Epithelial cell of proximal tubule (primary cell): ENCODE measurements at regions not wholly inside any gene's neighbourhood (a gene's known extent, or its start where the extent isn't known, plus 50 kb on each side); places are given as distances from the start of the nearest gene placed in this dataset.
"Not testable (repeated sequence)": the region's sequence is repeated elsewhere in the genome, so short reads cannot be mapped to it uniquely, and the experiment has no call there.

Experiments
- DNase-seq: peaks from one replicate; pipeline ENCODE4 v3.0.0-alpha.2; 2011; ENCODE audit warnings: low read depth
- H3K4me3 ChIP-seq: 2 replicates; pipeline ENCODE4 v1.5.1; 2011; ENCODE audit warnings: low read depth, mild to moderate bottlenecking, low read length
- TF ChIP-seq, protein P1 (sequence below): conservative IDR thresholded peaks from 2 replicates; pipeline ENCODE4 v1.5.1; 2012; ENCODE audit warnings: low read depth, mild to moderate bottlenecking, low read length

DNA sequence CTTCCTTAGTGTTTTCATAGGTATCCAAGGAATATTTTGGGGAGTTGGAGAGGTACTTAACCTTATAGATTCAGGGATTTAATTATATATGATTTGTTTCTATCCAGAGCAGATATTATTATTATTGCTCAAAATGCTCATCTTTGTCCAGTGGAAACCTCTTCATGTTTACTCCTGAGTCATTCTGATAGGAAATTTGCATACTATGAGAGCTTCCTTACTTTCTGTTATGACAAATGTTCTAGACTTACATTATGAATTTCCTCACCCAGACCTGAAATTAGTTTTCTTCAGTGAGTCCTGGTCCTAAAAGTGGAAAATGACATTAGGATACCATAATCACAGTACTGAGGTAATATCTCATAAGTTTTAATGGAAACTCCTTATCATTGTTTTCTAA is 57.5 kb upstream of the PLPPR5 start:
- H3K4me3 ChIP-seq, result no peak overlapping the region
- TF ChIP-seq, protein P1, sequence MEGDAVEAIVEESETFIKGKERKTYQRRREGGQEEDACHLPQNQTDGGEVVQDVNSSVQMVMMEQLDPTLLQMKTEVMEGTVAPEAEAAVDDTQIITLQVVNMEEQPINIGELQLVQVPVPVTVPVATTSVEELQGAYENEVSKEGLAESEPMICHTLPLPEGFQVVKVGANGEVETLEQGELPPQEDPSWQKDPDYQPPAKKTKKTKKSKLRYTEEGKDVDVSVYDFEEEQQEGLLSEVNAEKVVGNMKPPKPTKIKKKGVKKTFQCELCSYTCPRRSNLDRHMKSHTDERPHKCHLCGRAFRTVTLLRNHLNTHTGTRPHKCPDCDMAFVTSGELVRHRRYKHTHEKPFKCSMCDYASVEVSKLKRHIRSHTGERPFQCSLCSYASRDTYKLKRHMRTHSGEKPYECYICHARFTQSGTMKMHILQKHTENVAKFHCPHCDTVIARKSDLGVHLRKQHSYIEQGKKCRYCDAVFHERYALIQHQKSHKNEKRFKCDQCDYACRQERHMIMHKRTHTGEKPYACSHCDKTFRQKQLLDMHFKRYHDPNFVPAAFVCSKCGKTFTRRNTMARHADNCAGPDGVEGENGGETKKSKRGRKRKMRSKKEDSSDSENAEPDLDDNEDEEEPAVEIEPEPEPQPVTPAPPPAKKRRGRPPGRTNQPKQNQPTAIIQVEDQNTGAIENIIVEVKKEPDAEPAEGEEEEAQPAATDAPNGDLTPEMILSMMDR, result no peak
- DNase-seq, result no peak

DNA sequence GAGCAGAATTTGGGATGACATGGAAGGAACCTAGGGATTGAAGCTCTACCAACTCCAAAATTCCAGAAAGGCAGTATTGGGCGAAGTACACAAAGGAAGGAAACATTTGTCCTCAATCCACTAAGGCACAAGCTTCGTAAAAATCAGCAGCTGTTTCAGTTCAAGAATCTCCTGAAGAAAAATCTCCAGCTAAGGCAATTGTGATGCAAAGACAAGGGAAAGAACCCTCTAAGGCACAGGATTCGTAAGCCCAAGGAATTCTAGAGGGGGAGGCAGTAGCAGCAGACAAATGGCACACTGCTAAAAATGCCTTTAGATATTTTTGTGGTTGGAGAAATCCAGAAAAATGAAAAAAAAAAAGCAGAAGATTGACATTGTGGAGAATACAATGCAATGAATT is 64.5 kb upstream of the PLPPR5 start:
- H3K4me3 ChIP-seq, result no peak overlapping the region
- DNase-seq, result no peak
- TF ChIP-seq, protein P1, result no peak

DNA sequence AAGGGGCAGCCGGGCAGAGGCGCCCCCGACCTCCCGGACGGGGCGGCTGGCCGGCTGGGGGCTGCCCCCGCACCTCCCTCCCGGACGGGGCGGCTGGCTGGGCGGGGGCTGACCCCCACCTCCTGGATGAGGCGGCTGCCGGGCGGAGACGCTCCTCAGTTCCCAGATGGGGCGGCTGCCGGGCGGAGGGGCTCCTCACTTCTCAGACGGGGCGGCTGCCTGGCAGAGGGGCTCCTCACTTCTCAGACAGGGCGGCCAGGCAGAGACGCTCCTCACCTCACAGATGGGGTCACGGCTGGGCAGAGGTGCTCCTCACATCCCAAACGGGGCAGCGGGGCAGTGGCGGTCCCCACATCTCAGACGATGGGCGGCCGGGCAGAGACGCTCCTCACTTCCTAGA is 73.9 kb upstream of the PLPPR5 start:
- DNase-seq, H3K4me3 ChIP-seq: not testable (repeated sequence)

DNA sequence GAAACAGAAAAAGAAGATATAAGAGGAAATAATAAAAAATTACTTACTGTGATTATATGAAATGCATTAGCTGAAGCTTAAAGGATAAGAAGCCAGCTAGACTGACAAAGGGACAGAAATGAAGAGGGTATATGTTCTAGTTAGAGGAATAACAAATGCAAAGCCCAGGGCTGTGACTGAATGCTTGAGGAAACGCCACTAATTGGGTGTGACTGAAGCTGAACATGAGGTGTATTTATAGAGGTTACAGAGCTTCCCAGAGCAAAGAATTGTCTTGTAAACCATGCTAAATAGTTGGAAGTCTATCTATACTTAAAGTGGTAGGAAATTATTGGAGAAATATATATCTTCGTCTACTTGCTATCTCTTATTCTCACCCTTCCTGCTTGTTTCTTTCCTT is 77.7 kb upstream of the PLPPR5 start:
- DNase-seq, result no peak

DNA sequence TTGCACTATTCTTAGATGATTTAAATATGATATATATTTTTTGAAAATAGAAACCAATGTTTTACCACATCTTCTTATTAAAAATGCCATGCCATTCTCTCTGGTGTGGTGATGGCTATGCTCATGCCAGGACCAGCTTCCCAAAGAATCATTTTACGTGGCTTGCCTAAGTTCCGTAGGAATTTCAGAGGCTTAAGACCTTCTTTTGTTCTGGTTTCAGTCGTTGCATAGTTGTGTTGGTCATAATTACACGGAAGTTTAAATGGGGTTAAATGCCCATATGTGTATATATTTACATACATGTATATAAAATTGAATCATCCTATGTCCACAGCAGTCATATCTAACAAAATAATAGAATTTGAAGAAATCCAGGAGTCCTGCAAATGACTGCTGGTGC is 78.7 kb upstream of the PLPPR5 start:
- TF ChIP-seq, protein P1, result no peak
- no peak for DNase-seq
- no peak overlapping the region for H3K4me3 ChIP-seq

More for the DNA sequence above, 77.7 kb upstream of the PLPPR5 start:
- TF ChIP-seq, protein P1, result no peak
- H3K4me3 ChIP-seq, result no peak overlapping the region

DNA sequence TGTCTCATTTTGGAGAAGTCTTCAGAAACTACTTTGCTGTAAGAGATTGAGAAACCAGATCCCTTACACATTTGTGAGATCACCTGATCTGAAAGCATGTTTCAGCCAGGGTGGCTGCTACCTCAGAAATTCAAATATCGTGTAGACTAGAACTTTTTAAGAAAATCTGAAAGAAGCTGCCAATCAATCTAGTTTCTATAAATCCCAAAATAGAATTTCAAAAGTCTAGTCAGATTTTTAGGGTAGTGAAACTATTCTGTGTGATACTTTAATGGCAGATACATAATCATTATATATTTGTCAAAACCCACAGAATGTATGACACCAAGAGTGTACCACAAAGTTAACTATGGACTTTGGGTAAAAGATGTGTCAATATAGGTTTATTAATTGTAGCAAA is 79.9 kb upstream of the PLPPR5 start:
- no peak overlapping the region for H3K4me3 ChIP-seq
- TF ChIP-seq, protein P1, result no peak
- DNase-seq, result no peak

DNA sequence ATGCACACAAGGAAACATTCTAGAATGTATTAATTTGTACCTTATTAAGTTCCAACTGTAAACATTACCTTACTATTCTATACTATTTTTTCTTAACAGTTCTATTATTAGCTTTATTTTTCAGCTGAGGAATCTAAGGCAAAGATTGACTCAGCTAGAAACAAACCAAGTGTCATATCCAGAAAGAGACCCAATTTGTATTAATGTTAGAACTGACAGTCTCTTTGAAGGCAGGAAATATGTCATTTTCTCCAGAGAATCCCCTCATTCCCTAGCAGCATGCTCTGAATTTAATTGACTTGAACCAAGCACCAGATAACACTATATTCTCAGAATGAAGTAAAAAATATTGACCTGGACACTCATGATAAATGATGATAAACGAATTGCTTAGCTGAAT is 81.4 kb upstream of the PLPPR5 start:
- DNase-seq, result no peak
- no peak overlapping the region for H3K4me3 ChIP-seq
- TF ChIP-seq, protein P1, result no peak

DNA sequence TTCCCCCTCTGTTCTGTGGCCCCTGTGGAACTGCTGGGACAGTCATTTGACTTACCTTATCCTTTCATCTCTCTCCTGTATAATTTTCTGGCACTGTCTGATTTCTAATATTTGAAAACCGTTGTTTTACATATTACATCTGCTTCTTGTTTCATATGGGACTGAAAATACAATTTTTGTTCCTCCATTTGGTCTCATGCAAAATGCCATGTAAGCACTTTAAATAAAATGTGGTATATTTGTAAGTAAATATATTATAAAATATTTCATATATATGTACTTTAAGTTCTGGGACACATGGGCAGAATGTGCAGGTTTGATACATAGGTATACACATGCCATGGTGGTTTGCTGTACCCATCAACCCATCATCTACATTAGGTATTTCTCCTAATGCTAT is 93.9 kb upstream of the PLPPR5 start:
- DNase-seq, result no peak
- H3K4me3 ChIP-seq, result no peak overlapping the region
- TF ChIP-seq, protein P1, result no peak
